ENCODE measurements at regions not wholly inside any gene's neighbourhood (a gene's known extent, or its start where the extent isn't known, plus 50 kb on each side); places are given as distances from the start of the nearest gene placed in this dataset.

DNA sequence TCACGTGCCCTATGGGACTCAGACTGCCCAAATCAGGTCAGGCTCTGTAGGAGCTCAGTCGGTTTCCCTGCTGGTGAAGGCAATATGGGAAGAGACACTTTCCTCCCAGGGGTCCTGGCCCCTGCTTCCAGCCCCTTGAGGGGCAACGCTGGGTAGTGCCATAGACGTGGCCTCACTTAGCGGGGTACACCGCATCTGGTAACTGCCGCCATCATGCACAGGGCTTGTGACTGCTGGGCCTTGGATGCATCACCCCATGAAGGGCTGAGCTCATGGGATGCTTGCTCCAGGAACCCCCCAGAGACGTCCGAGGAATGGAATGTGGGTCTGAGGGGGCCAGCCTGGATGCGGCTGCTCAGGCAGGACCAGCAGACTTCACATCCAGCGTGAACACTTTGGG, 127.3 kb upstream of the HDAC4 start:
- TF ChIP-seq EHMT2 (IDR thresholded peaks at IDR 0.05) (no peak), FOS (IDR thresholded peaks at IDR 0.05; ENCODE audit: extremely low read depth, insufficient read length) (no peak), CTCF (IDR thresholded peaks at IDR 0.05 in 2 of 3, conservative IDR thresholded peaks at IDR 0.05 in 1 of 3; ENCODE audit: insufficient read depth in 2 of 3, low read depth in 1 of 3, low read length in 3 of 3) (no peak), NR3C1 (CRISPR knock-in tag; IDR thresholded peaks at IDR 0.05) (no peak), CREM (IDR thresholded peaks at IDR 0.05; ENCODE audit: low read depth) (no peak), MAFG (tag; conservative IDR thresholded peaks at IDR 0.05) (no peak), ZNF197 (CRISPR knock-in tag; IDR thresholded peaks at IDR 0.05; ENCODE audit: low read depth) (no peak), SMARCA4 (IDR thresholded peaks at IDR 0.05) (no peak), ZHX1 (conservative IDR thresholded peaks at IDR 0.05; ENCODE audit: low read length) (no peak), ARNT (IDR thresholded peaks at IDR 0.05) (no peak), GABPB1 (CRISPR knock-in tag; IDR thresholded peaks at IDR 0.05) (no peak), HDGF (IDR thresholded peaks at IDR 0.05) (no peak)
